GF-D8 (cell line): ENCODE measurements at regions not wholly inside any gene's neighbourhood (a gene's known extent, or its start where the extent isn't known, plus 50 kb on each side); places are given as distances from the start of the nearest gene placed in this dataset.
"Not testable (repeated sequence)": the region's sequence is repeated elsewhere in the genome, so short reads cannot be mapped to it uniquely, and the experiment has no call there.

Experiments
- DNase-seq: peaks from one replicate; lab custom pipeline; 2025; lab: John Stamatoyannopoulos, UW

- DNase-seq, result no peak
These were observed 110.3 kb upstream of the PCSK5 start for GRCh38 chr9:75780185-75780584.

GRCh38 chr9:75788006-75788634 is 102.4 kb upstream of the PCSK5 start:
- no peak for DNase-seq

DNA sequence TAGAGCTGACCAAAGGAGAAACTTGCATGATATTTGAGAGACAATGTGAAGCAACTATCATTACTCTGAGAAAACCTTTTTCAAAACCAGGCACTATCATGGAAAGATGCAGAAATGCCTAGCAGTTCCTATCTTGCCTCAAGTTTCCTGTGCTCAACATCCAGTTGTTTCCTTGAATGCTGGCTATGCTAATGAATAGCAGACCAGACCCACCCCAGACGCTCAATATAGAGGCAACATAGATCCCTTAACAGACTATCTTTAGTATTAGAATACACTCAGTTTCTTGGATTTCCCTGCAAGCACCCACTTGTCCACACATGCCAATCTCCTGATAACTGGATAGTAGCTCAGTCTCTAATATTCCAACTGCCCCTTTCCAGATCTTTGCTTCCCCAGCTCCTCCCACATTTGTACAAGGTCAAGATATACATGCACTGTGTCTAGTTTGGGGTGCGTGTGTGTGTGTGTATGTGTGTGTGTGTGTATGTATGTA is 93.3 kb upstream of the PCSK5 start:
- no peak for DNase-seq

- no peak for DNase-seq
These were observed 92.0 kb upstream of the PCSK5 start for GRCh38 chr9:75798505-75798904.

DNA sequence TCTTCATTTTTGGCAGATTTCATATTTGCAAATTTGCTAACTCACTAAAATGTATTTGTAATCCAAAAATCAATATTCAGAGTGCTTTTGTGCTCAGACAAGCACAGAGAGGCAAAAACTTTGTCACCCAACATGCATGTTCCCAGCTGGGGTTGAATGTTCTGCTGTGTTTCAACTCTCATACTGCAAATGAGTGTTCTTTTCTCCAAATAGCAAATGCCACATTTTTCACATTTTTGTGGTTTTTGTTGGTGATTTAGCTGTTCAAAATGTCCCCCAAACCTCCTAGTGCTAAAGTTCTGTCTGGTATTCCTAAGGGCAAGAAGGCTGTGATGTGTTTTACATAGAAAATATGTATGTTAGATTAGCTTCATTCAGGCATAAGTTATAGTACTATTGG is 87.3 kb upstream of the PCSK5 start:
- no peak for DNase-seq

DNA sequence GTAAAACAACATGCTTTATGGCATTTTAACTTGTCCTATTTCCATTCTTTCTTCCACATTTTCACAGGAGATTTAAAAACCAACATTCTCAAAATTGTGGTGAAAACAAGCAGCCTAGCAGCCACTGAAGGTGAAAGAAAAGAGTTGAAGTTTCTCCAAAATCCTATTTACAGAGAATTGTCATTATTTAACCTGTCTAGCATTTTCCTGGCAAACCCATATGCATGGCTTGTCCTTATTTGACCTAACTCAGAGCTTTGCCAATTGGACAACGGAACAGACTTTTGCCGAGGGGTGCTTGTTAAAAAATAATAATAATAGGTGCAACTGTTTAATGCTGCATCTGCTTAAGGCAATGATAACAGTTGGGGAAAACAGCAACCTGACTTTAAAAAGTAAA is 80.4 kb upstream of the PCSK5 start:
- no peak for DNase-seq

GRCh38 chr9:75811692-75812091 is 78.8 kb upstream of the PCSK5 start:
- DNase-seq, result no peak

GRCh38 chr9:75812141-75812540 is 78.3 kb upstream of the PCSK5 start:
- DNase-seq, result peak; percentile 8

GRCh38 chr9:75814667-75815066 is 75.8 kb upstream of the PCSK5 start:
- no peak for DNase-seq

GRCh38 chr9:75820471-75821115 is 69.9 kb upstream of the PCSK5 start:
- DNase-seq, result not testable (repeated sequence)

DNA sequence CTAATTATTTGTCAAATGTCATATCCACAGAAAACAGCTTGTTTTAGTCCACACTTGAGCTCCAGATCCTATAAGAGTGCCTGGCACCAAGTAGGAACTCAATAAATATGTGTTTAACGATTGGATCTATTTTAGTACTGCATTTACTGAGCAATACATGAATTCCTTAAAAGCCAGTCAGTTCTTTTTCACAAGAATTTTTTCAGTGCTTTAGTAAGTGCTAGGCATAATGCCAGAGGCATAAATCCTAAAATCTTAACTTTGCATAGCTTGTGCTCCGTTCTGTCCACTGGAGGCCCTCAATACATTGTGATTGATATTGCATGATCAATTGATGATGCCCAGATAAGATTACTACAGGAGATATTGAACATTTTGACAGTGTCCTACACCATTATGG is 67.3 kb upstream of the PCSK5 start:
- DNase-seq, result no peak

GRCh38 chr9:75824816-75825568 is 65.5 kb upstream of the PCSK5 start:
- DNase-seq, result no peak

GRCh38 chr9:75826314-75826713 is 64.2 kb upstream of the PCSK5 start:
- no peak for DNase-seq

DNA sequence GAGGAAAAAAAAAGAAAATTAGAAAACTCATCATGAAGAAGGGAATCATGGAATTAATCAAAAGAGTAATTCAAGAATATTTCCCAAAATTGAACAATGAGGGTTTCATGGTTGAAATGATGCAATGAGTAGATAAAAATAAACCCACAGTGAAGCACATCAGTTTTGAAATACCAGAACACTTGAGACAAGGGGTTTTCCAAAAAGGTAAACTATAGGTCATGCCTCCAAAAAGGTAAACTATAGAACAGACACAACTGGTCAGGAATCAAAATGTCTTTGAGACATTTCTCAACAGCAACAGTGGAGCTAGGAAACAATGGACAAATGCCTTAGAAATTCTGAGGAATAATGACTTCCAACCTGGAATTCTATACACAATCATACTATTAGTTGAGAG is 60.2 kb upstream of the PCSK5 start:
- no peak for DNase-seq

GRCh38 chr9:75833778-75834177 is 56.7 kb upstream of the PCSK5 start:
- DNase-seq, result no peak

GRCh38 chr9:75834878-75835277 is 55.6 kb upstream of the PCSK5 start:
- no peak for DNase-seq
